ENCODE measurements at regions not wholly inside any gene's neighbourhood (a gene's known extent, or its start where the extent isn't known, plus 50 kb on each side); places are given as distances from the start of the nearest gene placed in this dataset.
"Not testable (repeated sequence)": the region's sequence is repeated elsewhere in the genome, so short reads cannot be mapped to it uniquely, and the experiment has no call there.

- DNase-seq: not testable (repeated sequence)
Measured at GRCh38 chrX:46151332-46151731, 393.9 kb downstream of the ZNF674 start.

GRCh38 chrX:46144566-46144965, 400.7 kb downstream of the ZNF674 start:
- no peak for DNase-seq

- no peak for DNase-seq
Measured at GRCh38 chrX:46140272-46140671, 404.9 kb downstream of the ZNF674 start.

GRCh38 chrX:46130247-46130646, 415.0 kb downstream of the ZNF674 start:
- no peak for DNase-seq

- no peak for DNase-seq
Measured at GRCh38 chrX:46125111-46125510, 420.1 kb downstream of the ZNF674 start.

- no peak for DNase-seq
Measured at GRCh38 chrX:46117234-46117633, 428.0 kb downstream of the ZNF674 start.

GRCh38 chrX:46087310-46087709, 457.9 kb downstream of the ZNF674 start:
- DNase-seq: not testable (repeated sequence)

- not testable (repeated sequence) for DNase-seq
Measured at GRCh38 chrX:46080121-46080520, 465.1 kb downstream of the ZNF674 start.

GRCh38 chrX:46072791-46073190, 472.4 kb downstream of the ZNF674 start:
- no peak for DNase-seq

- DNase-seq: no peak
Measured at GRCh38 chrX:46072372-46072771, 472.8 kb downstream of the ZNF674 start.

GRCh38 chrX:46070421-46070820, 474.8 kb downstream of the ZNF674 start:
- DNase-seq: no peak

GRCh38 chrX:46059316-46059715, 485.9 kb downstream of the ZNF674 start:
- DNase-seq: no peak

- no peak for DNase-seq
Measured at GRCh38 chrX:46044486-46044885, 500.7 kb downstream of the ZNF674 start.

GRCh38 chrX:46040001-46040400, 505.2 kb downstream of the ZNF674 start:
- DNase-seq: no peak

GRCh38 chrX:46039526-46039925, 505.7 kb downstream of the ZNF674 start:
- no peak for DNase-seq

- no peak for DNase-seq
Measured at GRCh38 chrX:46036508-46036907, 508.7 kb downstream of the ZNF674 start.

- DNase-seq: no peak
Measured at GRCh38 chrX:46034868-46035267, 510.4 kb downstream of the ZNF674 start.

GRCh38 chrX:46029777-46030176, 515.4 kb downstream of the ZNF674 start:
- no peak for DNase-seq

GRCh38 chrX:46016296-46016695, 528.9 kb downstream of the ZNF674 start:
- DNase-seq: no peak

- no peak for DNase-seq
Measured at GRCh38 chrX:46015653-46016052, 529.6 kb downstream of the ZNF674 start.

- no peak for DNase-seq
Measured at GRCh38 chrX:45992402-45993123, 552.7 kb downstream of the ZNF674 start.

- no peak for DNase-seq
Measured at GRCh38 chrX:45986971-45987370, 558.2 kb downstream of the ZNF674 start.

GRCh38 chrX:45986081-45986480, 559.1 kb downstream of the ZNF674 start:
- DNase-seq: no peak

GRCh38 chrX:45982958-45983727, 562.1 kb downstream of the ZNF674 start:
- DNase-seq: not testable (repeated sequence)

All from activated CD4-positive, alpha-beta T cell treated with anti-CD3 and anti-CD28 coated beads, Interleukin-2, amount 50 U/mL, for 48 hours (primary cell).